Endothelial cell of umbilical vein (primary cell): ENCODE measurements at regions not wholly inside any gene's neighbourhood (a gene's known extent, or its start where the extent isn't known, plus 50 kb on each side); places are given as distances from the start of the nearest gene placed in this dataset.

Experiments used
- BruUV-seq: library from RNA; stranded (reverse); fragments of 400-500 nt; replicated peaks from 2 replicates; lab custom pipeline; 2021; lab: Mats Ljungman, UMichigan
- CTCF ChIA-PET: fragments of 300-600, 350-600 bp; sonication (Branson Sonifier 250); formaldehyde crosslinking; loops from one replicate; lab custom pipeline; 2021; ENCODE audit warnings: antibody characterized with exemption, inconsistent platforms; lab: Charles Lee
- POLR2A ChIA-PET: fragments of 300-600, 350-600 bp; sonication (Branson Sonifier 250); formaldehyde crosslinking; loops from one replicate; lab custom pipeline; 2021; ENCODE audit warnings: antibody characterized with exemption, inconsistent platforms; lab: Charles Lee
- DNase-seq: peaks from one replicate; pipeline ENCODE4 v3.0.0-alpha.2; 2011; ENCODE audit warnings: low read depth, low spot score
- FAIRE-seq: peaks from 2 replicates; lab custom pipeline; 2011; peaks lifted over from hg19 to GRCh38; lab: Jason Lieb, UNC
- H2AFZ ChIP-seq: 2 replicates; pipeline ENCODE4 v1.6.0; 2012; ENCODE audit warnings: low read depth, low read length, control low read depth, inconsistent platforms
- H3K27ac ChIP-seq: 2 replicates; pipeline ENCODE4 v1.5.1; 2011; ENCODE audit warnings: low read depth, mild to moderate bottlenecking, control low read depth, low read length, moderate library complexity; ENCODE audit not compliant: insufficient read depth
- H3K27me3 ChIP-seq, 2 experiments: 2 replicates each; pipeline versions ENCODE4 v1.6.0 to v1.6.1; 2011; ENCODE audit warnings: low read length in 2 of 2, mixed read lengths in 1 of 2; ENCODE audit not compliant: control insufficient read depth in 2 of 2, insufficient read depth in 2 of 2
- H3K36me3 ChIP-seq, 2 experiments: 2 replicates in 1 of 2; 3 replicates in 1 of 2; pipeline ENCODE4 v1.5.1; 2011; ENCODE audit warnings: low read length in 2 of 2, mild to moderate bottlenecking in 1 of 2, moderate library complexity in 1 of 2; ENCODE audit not compliant: control insufficient read depth in 2 of 2, insufficient read depth in 2 of 2; ENCODE audit errors: extremely low read depth in 1 of 2
- H3K4me1 ChIP-seq: 3 replicates; pipeline ENCODE4 v1.5.1; 2011; ENCODE audit warnings: mild to moderate bottlenecking, low read length; ENCODE audit not compliant: control insufficient read depth, insufficient read depth; ENCODE audit errors: extremely low read depth
- H3K4me2 ChIP-seq: 2 replicates; pipeline ENCODE4 v1.6.1; 2011; ENCODE audit warnings: low read length, control low read depth, mixed read lengths; ENCODE audit not compliant: insufficient read depth
- H3K4me3 ChIP-seq, 3 experiments: fragments of 200-600 bp in 1 of 3; sonication (generic), shearing (Covaris generic) in 1 of 3; replicated peaks in 1 of 3; 2 replicates each; pipeline ENCODE4 v1.5.1; 2011 to 2016; ENCODE audit warnings: control low read depth in 3 of 3, low read length in 3 of 3, mild to moderate bottlenecking in 2 of 3, inconsistent platforms in 1 of 3, low read depth in 1 of 3, moderate library complexity in 1 of 3; ENCODE audit not compliant: insufficient read depth in 1 of 3
- H3K79me2 ChIP-seq: 2 replicates; pipeline ENCODE4 v1.6.0; 2012; ENCODE audit warnings: low read length, inconsistent platforms; ENCODE audit not compliant: control insufficient read depth, insufficient read depth
- H3K9ac ChIP-seq: replicated peaks from 2 replicates; pipeline ENCODE3; 2011; ENCODE audit warnings: low read length, control low read depth; ENCODE audit not compliant: insufficient read depth; ENCODE audit errors: extremely low read depth
- H3K9me1 ChIP-seq: replicated peaks from 3 replicates; pipeline ENCODE4 v1.6.0; 2011; ENCODE audit warnings: mild to moderate bottlenecking, low read length; ENCODE audit not compliant: control insufficient read depth, insufficient read depth; ENCODE audit errors: extremely low read depth
- H3K9me3 ChIP-seq: replicated peaks from 2 replicates; pipeline ENCODE4 v1.5.1; 2012; ENCODE audit warnings: low read length, inconsistent platforms; ENCODE audit not compliant: control insufficient read depth, insufficient read depth
- H4K20me1 ChIP-seq: replicated peaks from 2 replicates; pipeline ENCODE3; 2011; ENCODE audit warnings: mild to moderate bottlenecking, low read length; ENCODE audit not compliant: control insufficient read depth, insufficient read depth; ENCODE audit errors: extremely low read depth
- CTCF ChIP-seq, 2 donors: IDR thresholded peaks; 1 replicate in 1 of 2; 2 replicates in 1 of 2; pipeline ENCODE4 v1.5.1; 2011; ENCODE audit warnings: low read length in 2 of 2, mild to moderate bottlenecking in 2 of 2, moderate library complexity in 2 of 2, control low read depth in 1 of 2, inconsistent platforms in 1 of 2, low read depth in 1 of 2; ENCODE audit not compliant: insufficient read depth in 1 of 2; ENCODE audit errors: extremely low read depth in 1 of 2
- EZH2 ChIP-seq: IDR thresholded peaks from 2 replicates; pipeline ENCODE4 v1.6.1; 2012; ENCODE audit warnings: borderline replicate concordance, low read depth, mild to moderate bottlenecking, moderate library complexity, low read length, inconsistent platforms; ENCODE audit not compliant: severe bottlenecking
- FOS ChIP-seq: IDR thresholded peaks from 2 replicates; pipeline ENCODE4 v1.6.1; 2011; ENCODE audit warnings: mild to moderate bottlenecking, low read length, moderate library complexity, borderline replicate concordance; ENCODE audit not compliant: insufficient read depth
- GATA2 ChIP-seq: IDR thresholded peaks from 2 replicates; pipeline ENCODE4 v1.7.0; 2011; ENCODE audit warnings: low read depth, mild to moderate bottlenecking, moderate library complexity, mixed read lengths, low read length; ENCODE audit not compliant: insufficient read length, insufficient read depth
- JUN ChIP-seq: IDR thresholded peaks from 2 replicates; pipeline ENCODE4 v1.6.1; 2011; ENCODE audit warnings: borderline replicate concordance, low read depth; ENCODE audit not compliant: insufficient read length, insufficient read depth
- MAX ChIP-seq: IDR thresholded peaks from 2 replicates; pipeline ENCODE4 v1.6.1; 2011; ENCODE audit not compliant: insufficient read depth, insufficient read length
- MYC ChIP-seq: IDR thresholded peaks from one replicate; pipeline ENCODE4 v1.6.1; 2011; ENCODE audit warnings: mild to moderate bottlenecking, low read depth, low read length
- POLR2A ChIP-seq: IDR thresholded peaks from 2 replicates; pipeline ENCODE4 v1.6.1; 2012; ENCODE audit warnings: low read depth, mild to moderate bottlenecking, control low read depth, low read length
- POLR2AphosphoS5 ChIP-seq: IDR thresholded peaks from 2 replicates; pipeline ENCODE4 v1.6.1; 2012; ENCODE audit warnings: low read depth, mild to moderate bottlenecking, control low read depth, low read length, moderate library complexity; ENCODE audit not compliant: insufficient read depth
- dilution Hi-C: fragments of 300-500 bp; cut with MboI; formaldehyde crosslinking; loops from one replicate; pipeline ENCODE4 v1.15.0; 2019; ENCODE audit warnings: low sequenced_read_pairs; ENCODE audit not compliant: extremely low pct_ligation_motif_present
- intact Hi-C: fragments of 100-400 bp; cut with micrococcal nuclease; formaldehyde crosslinking; loops from one replicate; pipeline ENCODE4 v1.10.0; 2022

- POLR2A ChIA-PET = no interaction called here
- no peak overlapping the region for H3K4me3 ChIP-seq
- FAIRE-seq = no peak
- intact Hi-C loops (no loop called here), dilution Hi-C loops (no loop called here)
- H3K4me2 ChIP-seq = no peak overlapping the region
- H3K79me2 ChIP-seq = no peaks in the 10 kb centered on the region
- peaks cover 10% of the 10 kb centered on the region for H3K4me1 ChIP-seq
- no TSS peak for BruUV-seq
- TF ChIP-seq EZH2 (no peak), CTCF (IDR thresholded peaks at IDR 0.05; ENCODE audit: extremely low read depth in 1 of 2, insufficient read depth in 1 of 2, low read depth in 1 of 2, low read length in 2 of 2) (no peak), MYC (no peak), JUN (no peak), POLR2A (no peak), FOS (no peak), MAX (no peak), GATA2 (no peak), POLR2AphosphoS5 (no peak)
- H3K36me3 ChIP-seq = no peaks in the 10 kb centered on the region
- H3K9ac ChIP-seq = no peak overlapping the region
- peaks cover 3 to 4% of the 10 kb centered on the region in 2 experiments for H3K27me3 ChIP-seq
- no peak overlapping the region for H3K27ac ChIP-seq
- CTCF ChIA-PET = no interaction called here
- no peaks in the 10 kb centered on the region for H4K20me1 ChIP-seq
- H2AFZ ChIP-seq = no peak overlapping the region
- H3K9me1 ChIP-seq = no peaks in the 10 kb centered on the region
- no peak for DNase-seq
- no peaks in the 10 kb centered on the region for H3K9me3 ChIP-seq
Observed at GRCh38 chr11:100556781-100557180, 130.3 kb upstream of the ARHGAP42 start.
